Liver (tissue), 8 donors: ENCODE measurements at regions not wholly inside any gene's neighbourhood (a gene's known extent, or its start where the extent isn't known, plus 50 kb on each side); places are given as distances from the start of the nearest gene placed in this dataset.

ENCODE experiments used
- DNase-seq: peaks from one replicate; pipeline ENCODE4 v3.0.0-alpha.2; 2017; ENCODE audit warnings: low spot score
- H3K27ac ChIP-seq, 2 donors: one replicate each; pipeline ENCODE4 v1.7.0; 2013; ENCODE audit warnings: inconsistent platforms in 2 of 2, low read length in 2 of 2, control low read depth in 1 of 2, low read depth in 1 of 2, mild to moderate bottlenecking in 1 of 2
- H3K27me3 ChIP-seq, 4 donors: one replicate each; pipeline versions ENCODE4 v1.6.1 to v1.7.0; 2013; ENCODE audit warnings: low read length in 3 of 4, inconsistent platforms in 1 of 4, mild to moderate bottlenecking in 1 of 4, moderate library complexity in 1 of 4; ENCODE audit not compliant: control insufficient read depth in 4 of 4, insufficient read depth in 4 of 4
- H3K36me3 ChIP-seq, 4 donors: one replicate each; pipeline versions ENCODE4 v1.6.1 to v1.7.0; 2013; ENCODE audit warnings: low read length in 3 of 4, mild to moderate bottlenecking in 3 of 4, low read depth in 1 of 4, moderate library complexity in 1 of 4; ENCODE audit not compliant: control insufficient read depth in 4 of 4, insufficient read depth in 3 of 4
- H3K4me1 ChIP-seq, 4 donors: one replicate each; pipeline versions ENCODE4 v1.6.1 to v1.7.0; 2013; ENCODE audit warnings: low read length in 3 of 4, mild to moderate bottlenecking in 3 of 4, moderate library complexity in 1 of 4; ENCODE audit not compliant: control insufficient read depth in 4 of 4, insufficient read depth in 4 of 4
- H3K4me3 ChIP-seq, 3 donors: one replicate each; pipeline versions ENCODE4 v1.6.1 to v1.7.0; 2013; ENCODE audit warnings: low read length in 3 of 3, control low read depth in 1 of 3, low read depth in 1 of 3, mild to moderate bottlenecking in 1 of 3
- H3K9ac ChIP-seq, 2 donors: one replicate each; pipeline ENCODE4 v1.7.0; 2013; ENCODE audit warnings: low read length in 2 of 2, mild to moderate bottlenecking in 2 of 2, moderate library complexity in 2 of 2, control low read depth in 1 of 2, low read depth in 1 of 2
- H3K9me3 ChIP-seq, 4 donors: one replicate each; pipeline versions ENCODE4 v1.6.1 to v1.7.0; 2013; ENCODE audit warnings: low read length in 3 of 4; ENCODE audit not compliant: control insufficient read depth in 4 of 4
- ATF3 ChIP-seq: IDR thresholded peaks from 2 replicates; pipeline ENCODE4 v1.6.1; 2016; ENCODE audit warnings: antibody characterized with exemption
- CTCF ChIP-seq: fragments of 150-350 bp; IDR thresholded peaks from 2 replicates; pipeline ENCODE4 v1.5.1; 2017; ENCODE audit warnings: improper control_type of control experiment, low read depth, low read length; ENCODE audit not compliant: missing input control
- EGR1 ChIP-seq, 2 donors: IDR thresholded peaks; 2 replicates each; pipeline ENCODE4 v1.6.1; 2016 to 2018; ENCODE audit warnings: antibody characterized with exemption in 2 of 2, low read depth in 2 of 2
- FOXA1 ChIP-seq: IDR thresholded peaks from 2 replicates; pipeline ENCODE4 v1.6.1; 2016; ENCODE audit warnings: antibody characterized with exemption
- GABPA ChIP-seq, 2 donors: IDR thresholded peaks in 1 of 2; conservative IDR thresholded peaks in 1 of 2; 2 replicates each; pipeline ENCODE4 v1.6.1; 2016; ENCODE audit warnings: antibody characterized with exemption in 2 of 2, mild to moderate bottlenecking in 1 of 2, moderate library complexity in 1 of 2
- HNF4G ChIP-seq: IDR thresholded peaks from 2 replicates; pipeline ENCODE4 v1.6.1; 2016; ENCODE audit warnings: antibody characterized with exemption
- JUND ChIP-seq, 2 donors: IDR thresholded peaks; 2 replicates each; pipeline ENCODE4 v1.6.1; 2016; ENCODE audit warnings: antibody characterized with exemption in 2 of 2
- NR2F2 ChIP-seq: IDR thresholded peaks from 2 replicates; pipeline ENCODE4 v1.6.1; 2016; ENCODE audit warnings: antibody characterized with exemption
- RAD21 ChIP-seq, 2 donors: IDR thresholded peaks; 2 replicates each; pipeline ENCODE4 v1.6.1; 2016; ENCODE audit warnings: antibody characterized with exemption in 2 of 2, mild to moderate bottlenecking in 2 of 2
- RXRA ChIP-seq, 2 donors: IDR thresholded peaks; 2 replicates each; pipeline ENCODE4 v1.6.1; 2017 to 2018; ENCODE audit warnings: antibody characterized with exemption in 2 of 2, mild to moderate bottlenecking in 1 of 2
- SP1 ChIP-seq: IDR thresholded peaks from 2 replicates; pipeline ENCODE4 v1.6.1; 2018; ENCODE audit warnings: antibody characterized with exemption, mild to moderate bottlenecking
- TAF1 ChIP-seq: conservative IDR thresholded peaks from 2 replicates; pipeline ENCODE4 v1.6.1; 2016; ENCODE audit warnings: antibody characterized with exemption, mild to moderate bottlenecking
- YY1 ChIP-seq: IDR thresholded peaks from 2 replicates; pipeline ENCODE4 v1.6.1; 2016; ENCODE audit warnings: antibody characterized with exemption, mild to moderate bottlenecking
- WGBS: extraction: QIAGEN DNeasy Blood & Tissue Kit; methylation state at CpG from one replicate; pipeline ENCODE4 v1.1.7; 2013; 5-methylcytosine and 5-hydroxymethylcytosine counted together
- TF ChIP-seq, protein P1 (sequence below): IDR thresholded peaks from 2 replicates; pipeline ENCODE4 v1.6.1; 2016; ENCODE audit warnings: antibody characterized with exemption
- TF ChIP-seq, protein P2 (sequence below): IDR thresholded peaks from 2 replicates; pipeline ENCODE4 v1.6.1; 2016; ENCODE audit warnings: antibody characterized with exemption, mild to moderate bottlenecking
- TF ChIP-seq, protein P3 (sequence below): IDR thresholded peaks from 2 replicates; pipeline ENCODE4 v1.6.1; 2016; ENCODE audit warnings: antibody characterized with exemption
- donor health status: healthy.
- donor health status: healthy.
- donor health status: healthy.
- donor health status: healthy.
- donor health status: healthy.

DNA sequence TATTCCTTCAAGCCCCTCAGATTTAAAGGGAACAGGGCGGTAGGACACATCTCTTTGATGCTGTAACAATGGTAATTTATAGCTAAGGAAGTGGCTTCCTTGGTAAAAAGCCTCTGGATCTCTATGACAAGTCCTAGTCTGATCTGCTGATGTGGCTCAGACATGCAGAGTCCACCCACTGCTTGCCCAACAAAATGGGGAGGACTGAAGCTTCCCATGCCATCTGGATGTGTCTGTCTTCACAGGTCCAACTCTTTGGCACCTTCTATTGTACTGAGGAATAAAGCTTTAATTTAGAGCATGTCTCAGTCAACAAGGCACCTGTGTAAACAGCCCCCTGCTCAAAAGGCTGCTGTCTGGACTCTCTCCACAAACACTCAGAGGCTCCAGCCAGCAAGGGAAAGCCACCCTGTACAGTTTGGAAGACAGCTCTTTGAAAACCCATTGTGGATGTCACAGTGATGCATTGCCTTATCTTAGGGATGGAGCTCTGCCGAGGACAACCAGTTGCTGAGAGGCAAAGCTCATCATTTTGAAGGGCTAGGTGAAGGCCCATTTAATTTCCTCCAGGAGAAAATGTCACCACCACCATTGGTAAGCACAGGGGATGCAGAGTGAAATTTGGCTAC lies 348.6 kb upstream of the GRM7 start:
- 42% methylated on average over 2 of the region's 2 CpGs for WGBS

DNA sequence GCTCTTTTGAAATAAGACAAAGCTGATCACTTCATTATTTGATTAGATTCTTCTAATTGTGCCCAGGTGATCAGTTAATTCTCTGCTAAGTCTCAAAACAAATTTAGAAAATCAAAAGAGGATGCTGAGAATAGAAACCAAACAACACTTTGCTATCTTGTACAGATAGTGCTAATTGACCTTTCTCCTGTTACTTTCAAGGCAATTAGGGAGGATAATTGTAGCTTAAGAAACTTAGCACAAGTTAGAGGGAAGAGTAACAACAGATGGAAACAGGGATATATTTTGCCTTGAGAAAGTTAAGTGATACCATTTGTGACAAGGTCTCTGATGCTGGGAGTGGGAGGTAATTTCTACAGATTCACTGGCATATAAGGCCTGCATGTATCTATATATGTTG lies 344.8 kb upstream of the GRM7 start:
- Histone ChIP-seq H3K4me3 (no peak overlapping the region), H3K27ac (no peak overlapping the region), H3K9me3 (no peaks in the 10 kb centered on the region), H3K9ac (no peak overlapping the region), H3K27me3 (peaks cover 0 to 3% (median 0%) of the 10 kb centered on the region in 4 donors), H3K36me3 (no peaks in the 10 kb centered on the region), H3K4me1 (no peaks in the 10 kb centered on the region)
- TF ChIP-seq RXRA (IDR thresholded peaks at IDR 0.05) (no peak), ATF3 (no peak), HNF4G (no peak), YY1 (no peak), TAF1 (no peak), JUND (IDR thresholded peaks at IDR 0.05) (no peak), EGR1 (IDR thresholded peaks at IDR 0.05; ENCODE audit: low read depth in 2 of 2) (no peak), CTCF (no peak), RAD21 (IDR thresholded peaks at IDR 0.05) (no peak)
- TF ChIP-seq, protein P1, sequence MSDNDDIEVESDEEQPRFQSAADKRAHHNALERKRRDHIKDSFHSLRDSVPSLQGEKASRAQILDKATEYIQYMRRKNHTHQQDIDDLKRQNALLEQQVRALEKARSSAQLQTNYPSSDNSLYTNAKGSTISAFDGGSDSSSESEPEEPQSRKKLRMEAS = no peak
- TF ChIP-seq, protein P2, sequence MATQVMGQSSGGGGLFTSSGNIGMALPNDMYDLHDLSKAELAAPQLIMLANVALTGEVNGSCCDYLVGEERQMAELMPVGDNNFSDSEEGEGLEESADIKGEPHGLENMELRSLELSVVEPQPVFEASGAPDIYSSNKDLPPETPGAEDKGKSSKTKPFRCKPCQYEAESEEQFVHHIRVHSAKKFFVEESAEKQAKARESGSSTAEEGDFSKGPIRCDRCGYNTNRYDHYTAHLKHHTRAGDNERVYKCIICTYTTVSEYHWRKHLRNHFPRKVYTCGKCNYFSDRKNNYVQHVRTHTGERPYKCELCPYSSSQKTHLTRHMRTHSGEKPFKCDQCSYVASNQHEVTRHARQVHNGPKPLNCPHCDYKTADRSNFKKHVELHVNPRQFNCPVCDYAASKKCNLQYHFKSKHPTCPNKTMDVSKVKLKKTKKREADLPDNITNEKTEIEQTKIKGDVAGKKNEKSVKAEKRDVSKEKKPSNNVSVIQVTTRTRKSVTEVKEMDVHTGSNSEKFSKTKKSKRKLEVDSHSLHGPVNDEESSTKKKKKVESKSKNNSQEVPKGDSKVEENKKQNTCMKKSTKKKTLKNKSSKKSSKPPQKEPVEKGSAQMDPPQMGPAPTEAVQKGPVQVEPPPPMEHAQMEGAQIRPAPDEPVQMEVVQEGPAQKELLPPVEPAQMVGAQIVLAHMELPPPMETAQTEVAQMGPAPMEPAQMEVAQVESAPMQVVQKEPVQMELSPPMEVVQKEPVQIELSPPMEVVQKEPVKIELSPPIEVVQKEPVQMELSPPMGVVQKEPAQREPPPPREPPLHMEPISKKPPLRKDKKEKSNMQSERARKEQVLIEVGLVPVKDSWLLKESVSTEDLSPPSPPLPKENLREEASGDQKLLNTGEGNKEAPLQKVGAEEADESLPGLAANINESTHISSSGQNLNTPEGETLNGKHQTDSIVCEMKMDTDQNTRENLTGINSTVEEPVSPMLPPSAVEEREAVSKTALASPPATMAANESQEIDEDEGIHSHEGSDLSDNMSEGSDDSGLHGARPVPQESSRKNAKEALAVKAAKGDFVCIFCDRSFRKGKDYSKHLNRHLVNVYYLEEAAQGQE = no peak
- TF ChIP-seq, protein P3, sequence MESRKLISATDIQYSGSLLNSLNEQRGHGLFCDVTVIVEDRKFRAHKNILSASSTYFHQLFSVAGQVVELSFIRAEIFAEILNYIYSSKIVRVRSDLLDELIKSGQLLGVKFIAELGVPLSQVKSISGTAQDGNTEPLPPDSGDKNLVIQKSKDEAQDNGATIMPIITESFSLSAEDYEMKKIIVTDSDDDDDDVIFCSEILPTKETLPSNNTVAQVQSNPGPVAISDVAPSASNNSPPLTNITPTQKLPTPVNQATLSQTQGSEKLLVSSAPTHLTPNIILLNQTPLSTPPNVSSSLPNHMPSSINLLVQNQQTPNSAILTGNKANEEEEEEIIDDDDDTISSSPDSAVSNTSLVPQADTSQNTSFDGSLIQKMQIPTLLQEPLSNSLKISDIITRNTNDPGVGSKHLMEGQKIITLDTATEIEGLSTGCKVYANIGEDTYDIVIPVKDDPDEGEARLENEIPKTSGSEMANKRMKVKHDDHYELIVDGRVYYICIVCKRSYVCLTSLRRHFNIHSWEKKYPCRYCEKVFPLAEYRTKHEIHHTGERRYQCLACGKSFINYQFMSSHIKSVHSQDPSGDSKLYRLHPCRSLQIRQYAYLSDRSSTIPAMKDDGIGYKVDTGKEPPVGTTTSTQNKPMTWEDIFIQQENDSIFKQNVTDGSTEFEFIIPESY = no peak
- DNase-seq = no peak

More for the DNA sequence above, 348.6 kb upstream of the GRM7 start:
- TF ChIP-seq SP1 (no peak), EGR1 (IDR thresholded peaks at IDR 0.05; ENCODE audit: low read depth in 2 of 2) (no peak), GABPA (IDR thresholded peaks at IDR 0.05 in 1 of 2, conservative IDR thresholded peaks at IDR 0.05 in 1 of 2) (no peak), JUND (IDR thresholded peaks at IDR 0.05) (no peak), YY1 (no peak), TAF1 (no peak), NR2F2 (no peak), FOXA1 (no peak), RXRA (IDR thresholded peaks at IDR 0.05) (no peak)
- TF ChIP-seq, protein P2 = no peak
- Histone ChIP-seq H3K9ac (no peak overlapping the region), H3K4me3 (no peak overlapping the region), H3K9me3 (no peaks in the 10 kb centered on the region), H3K4me1 (no peaks in the 10 kb centered on the region), H3K36me3 (no peaks in the 10 kb centered on the region), H3K27me3 (peaks cover 0 to 3% (median 0%) of the 10 kb centered on the region in 4 donors), H3K27ac (no peak overlapping the region)
- no peak for DNase-seq
